GM18861 (cell line): ENCODE measurements at regions not wholly inside any gene's neighbourhood (a gene's known extent, or its start where the extent isn't known, plus 50 kb on each side); places are given as distances from the start of the nearest gene placed in this dataset.
"Not testable (repeated sequence)": the region's sequence is repeated elsewhere in the genome, so short reads cannot be mapped to it uniquely, and the experiment has no call there.

Source experiments
- ATAC-seq: cut with Tn5 transposase; IDR thresholded peaks from one replicate; pipeline ENCODE4 v1.9.1; 2021; ENCODE audit not compliant: unreplicated experiment

- no peak for ATAC-seq
These were observed 56.7 kb upstream of the RAB6C start for GRCh38 chr2:129922571-129923264.

- ATAC-seq: no peak
These were observed 56.0 kb upstream of the RAB6C start for GRCh38 chr2:129923265-129924091.

GRCh38 chr2:129924115-129924514 is 55.4 kb upstream of the RAB6C start:
- ATAC-seq: not testable (repeated sequence)

- ATAC-seq: no peak
These were observed 54.1 kb upstream of the RAB6C start for GRCh38 chr2:129925381-129925780.

- no peak for ATAC-seq
These were observed 51.8 kb upstream of the RAB6C start for GRCh38 chr2:129927696-129928095.

GRCh38 chr2:129929321-129930290 is 49.9 kb upstream of the RAB6C start:
- ATAC-seq: no peak
